Cardiac muscle cell (in vitro differentiated cells and primary cell): ENCODE measurements at regions not wholly inside any gene's neighbourhood (a gene's known extent, or its start where the extent isn't known, plus 50 kb on each side); places are given as distances from the start of the nearest gene placed in this dataset.
A peak's percentile ranks its signal among the peaks of the same experiment; 100 is the strongest.

Experiments
- DNase-seq, 2 donors: peaks; one replicate each; pipeline versions ENCODE4 v3.0.0 to v3.0.0-alpha.2; 2010 to 2017; ENCODE audit warnings: low read depth in 1 of 2, low spot score in 1 of 2
- H3K27ac ChIP-seq: fragments of 200-600 bp; sonication (generic); 2 replicates; pipeline ENCODE4 v1.5.1; 2016
- H3K27me3 ChIP-seq: fragments of 200-600 bp; sonication (generic); 2 replicates; pipeline ENCODE4 v1.6.0; 2016; ENCODE audit warnings: control low read depth
- H3K36me3 ChIP-seq: fragments of 200-600 bp; sonication (generic); 2 replicates; pipeline ENCODE4 v1.5.1; 2016; ENCODE audit warnings: control low read depth
- H3K4me1 ChIP-seq: fragments of 200-600 bp; sonication (generic); 2 replicates; pipeline ENCODE4 v1.8.1; 2017; ENCODE audit warnings: low read depth, mild to moderate bottlenecking, mixed run types
- H3K4me3 ChIP-seq: fragments of 200-600 bp; sonication (generic); 2 replicates; pipeline ENCODE4 v1.5.1; 2016; ENCODE audit warnings: mild to moderate bottlenecking
- H3K9me3 ChIP-seq: fragments of 200-600 bp; sonication (generic); 2 replicates; pipeline ENCODE4 v1.5.1; 2017; ENCODE audit warnings: low read depth, mild to moderate bottlenecking, control low read depth
- CTCF ChIP-seq: IDR thresholded peaks from 2 replicates; pipeline ENCODE4 v1.5.1; 2012; ENCODE audit warnings: low read depth, mild to moderate bottlenecking, low read length

DNA sequence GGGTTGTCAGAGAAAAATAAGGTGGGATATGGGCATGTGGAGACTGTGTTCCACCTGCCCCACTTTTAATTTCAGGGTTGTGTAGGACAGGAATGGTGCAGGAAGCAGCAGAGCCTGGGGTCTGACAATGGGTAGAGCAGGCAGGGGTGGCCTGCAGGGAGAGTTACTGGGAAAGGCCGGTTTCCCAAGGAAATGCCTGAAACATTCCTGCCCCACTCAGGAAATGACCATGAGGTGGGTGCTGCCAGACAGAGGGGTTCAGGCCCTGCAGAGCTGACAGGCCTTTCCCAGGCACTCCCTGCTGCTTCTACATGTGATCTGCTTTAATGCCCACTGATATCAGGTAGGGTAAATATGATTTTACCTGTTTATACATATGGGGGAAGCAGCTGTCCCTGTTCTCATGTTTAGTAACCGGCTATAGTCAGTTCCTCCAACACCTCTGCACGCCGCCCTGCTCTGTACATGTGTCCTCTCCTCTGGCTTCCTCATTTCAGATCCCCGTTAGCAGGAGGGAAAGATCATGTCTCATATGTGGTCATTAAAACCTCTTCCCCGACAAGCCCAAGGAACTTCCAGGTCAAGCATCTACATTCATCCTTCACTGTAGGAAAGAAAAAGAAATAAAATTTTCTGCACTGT is 118.6 kb upstream of the PRSS58 start:
- Histone ChIP-seq H3K4me1 (no peaks in the 10 kb centered on the region), H3K27ac (no peak overlapping the region), H3K9me3 (no peaks in the 10 kb centered on the region), H3K4me3 (no peak overlapping the region), H3K36me3 (no peaks in the 10 kb centered on the region), H3K27me3 (no peaks in the 10 kb centered on the region)
- no peak for TF ChIP-seq CTCF
- no peak for DNase-seq

- H3K4me3 ChIP-seq: no peak overlapping the region
- peak; percentile 13 to 40 for DNase-seq
- no peak overlapping the region for H3K27ac ChIP-seq
Observed at GRCh38 chr7:142375710-142376313, 118.0 kb upstream of the PRSS58 start.

GRCh38 chr7:142372727-142373126 is 114.9 kb upstream of the PRSS58 start:
- H3K27me3 ChIP-seq: no peaks in the 10 kb centered on the region
- no peaks in the 10 kb centered on the region for H3K36me3 ChIP-seq
- no peak overlapping the region for H3K27ac ChIP-seq
- no peak for TF ChIP-seq CTCF
- no peak for DNase-seq
- H3K9me3 ChIP-seq: no peaks in the 10 kb centered on the region
- no peak overlapping the region for H3K4me3 ChIP-seq
- H3K4me1 ChIP-seq: no peaks in the 10 kb centered on the region

More at GRCh38 chr7:142375710-142376313, 118.0 kb upstream of the PRSS58 start:
- no peak for TF ChIP-seq CTCF
- H3K27me3 ChIP-seq: no peaks in the 10 kb centered on the region
- no peaks in the 10 kb centered on the region for H3K9me3 ChIP-seq
- H3K36me3 ChIP-seq: no peaks in the 10 kb centered on the region
- no peaks in the 10 kb centered on the region for H3K4me1 ChIP-seq

GRCh38 chr7:142371586-142372377 is 113.9 kb upstream of the PRSS58 start:
- no peaks in the 10 kb centered on the region for H3K27me3 ChIP-seq
- no peak overlapping the region for H3K4me3 ChIP-seq
- H3K4me1 ChIP-seq: no peaks in the 10 kb centered on the region
- no peak for DNase-seq
- no peak overlapping the region for H3K27ac ChIP-seq
- H3K9me3 ChIP-seq: no peaks in the 10 kb centered on the region
- H3K36me3 ChIP-seq: no peaks in the 10 kb centered on the region
- TF ChIP-seq CTCF: no peak

- Histone ChIP-seq H3K9me3 (no peaks in the 10 kb centered on the region), H3K4me3 (no peak overlapping the region), H3K36me3 (no peaks in the 10 kb centered on the region), H3K27me3 (no peaks in the 10 kb centered on the region), H3K27ac (no peak overlapping the region), H3K4me1 (no peaks in the 10 kb centered on the region)
- TF ChIP-seq CTCF: no peak
- no peak for DNase-seq
Observed at GRCh38 chr7:142365410-142365842, 107.6 kb upstream of the PRSS58 start.
